AG10803 (cell line): ENCODE measurements at regions not wholly inside any gene's neighbourhood (a gene's known extent, or its start where the extent isn't known, plus 50 kb on each side); places are given as distances from the start of the nearest gene placed in this dataset.
"Not testable (repeated sequence)": the region's sequence is repeated elsewhere in the genome, so short reads cannot be mapped to it uniquely, and the experiment has no call there.

ENCODE experiments used
- DNase-seq: peaks from one replicate; pipeline ENCODE4 v3.0.0; 2010; ENCODE audit warnings: low read depth
- H3K4me3 ChIP-seq: 2 replicates; pipeline ENCODE4 v1.5.1; 2011; ENCODE audit warnings: mild to moderate bottlenecking, low read length, control low read depth
- TF ChIP-seq, protein P1 (sequence below): conservative IDR thresholded peaks from 2 replicates; pipeline ENCODE4 v1.5.1; 2011; ENCODE audit warnings: mild to moderate bottlenecking, low read length, control low read depth, inconsistent platforms

DNA sequence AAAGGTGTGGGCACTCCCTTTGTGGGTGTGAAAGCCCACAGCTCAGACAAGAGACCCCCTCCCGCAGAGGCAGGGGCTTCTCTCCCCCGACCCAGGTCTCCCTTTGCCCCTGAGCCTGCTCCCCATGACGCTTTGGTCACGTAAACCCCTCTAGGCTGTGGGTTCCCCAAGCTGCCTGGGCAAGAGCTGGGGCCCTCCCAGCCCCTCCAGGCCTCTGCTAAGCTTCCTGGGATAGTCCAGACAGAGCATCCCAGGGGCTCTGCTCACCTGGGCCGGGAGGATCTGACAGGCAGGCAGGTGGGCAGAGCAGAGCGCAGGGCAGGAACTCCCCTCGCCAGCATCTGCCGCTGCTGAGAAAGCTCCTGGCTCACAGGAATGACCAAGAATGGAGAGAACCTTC, 177.3 kb downstream of the BANP start:
- TF ChIP-seq, protein P1, sequence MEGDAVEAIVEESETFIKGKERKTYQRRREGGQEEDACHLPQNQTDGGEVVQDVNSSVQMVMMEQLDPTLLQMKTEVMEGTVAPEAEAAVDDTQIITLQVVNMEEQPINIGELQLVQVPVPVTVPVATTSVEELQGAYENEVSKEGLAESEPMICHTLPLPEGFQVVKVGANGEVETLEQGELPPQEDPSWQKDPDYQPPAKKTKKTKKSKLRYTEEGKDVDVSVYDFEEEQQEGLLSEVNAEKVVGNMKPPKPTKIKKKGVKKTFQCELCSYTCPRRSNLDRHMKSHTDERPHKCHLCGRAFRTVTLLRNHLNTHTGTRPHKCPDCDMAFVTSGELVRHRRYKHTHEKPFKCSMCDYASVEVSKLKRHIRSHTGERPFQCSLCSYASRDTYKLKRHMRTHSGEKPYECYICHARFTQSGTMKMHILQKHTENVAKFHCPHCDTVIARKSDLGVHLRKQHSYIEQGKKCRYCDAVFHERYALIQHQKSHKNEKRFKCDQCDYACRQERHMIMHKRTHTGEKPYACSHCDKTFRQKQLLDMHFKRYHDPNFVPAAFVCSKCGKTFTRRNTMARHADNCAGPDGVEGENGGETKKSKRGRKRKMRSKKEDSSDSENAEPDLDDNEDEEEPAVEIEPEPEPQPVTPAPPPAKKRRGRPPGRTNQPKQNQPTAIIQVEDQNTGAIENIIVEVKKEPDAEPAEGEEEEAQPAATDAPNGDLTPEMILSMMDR: no peak
- no peak overlapping the region for H3K4me3 ChIP-seq
- DNase-seq: no peak

DNA sequence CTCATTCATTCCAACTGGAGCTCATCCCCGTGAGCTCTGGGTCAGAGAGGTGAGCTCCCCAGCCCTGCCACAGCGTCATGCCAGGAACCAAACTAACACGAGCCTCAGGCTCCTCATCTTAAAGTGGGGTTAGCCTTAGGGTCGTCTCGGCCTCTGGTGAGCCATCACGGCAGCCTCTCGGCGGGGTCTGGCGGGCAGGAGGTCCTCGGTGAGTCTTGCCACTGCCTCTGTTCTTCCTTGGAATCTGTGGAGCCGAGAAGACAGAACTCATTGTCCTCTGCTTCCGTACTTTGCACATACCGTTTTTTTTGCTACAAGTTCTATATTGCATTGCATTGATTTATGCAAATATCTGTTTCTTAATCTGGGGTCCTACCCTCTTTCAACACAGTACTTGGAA, 177.9 kb downstream of the BANP start:
- H3K4me3 ChIP-seq, DNase-seq: not testable (repeated sequence)

DNA sequence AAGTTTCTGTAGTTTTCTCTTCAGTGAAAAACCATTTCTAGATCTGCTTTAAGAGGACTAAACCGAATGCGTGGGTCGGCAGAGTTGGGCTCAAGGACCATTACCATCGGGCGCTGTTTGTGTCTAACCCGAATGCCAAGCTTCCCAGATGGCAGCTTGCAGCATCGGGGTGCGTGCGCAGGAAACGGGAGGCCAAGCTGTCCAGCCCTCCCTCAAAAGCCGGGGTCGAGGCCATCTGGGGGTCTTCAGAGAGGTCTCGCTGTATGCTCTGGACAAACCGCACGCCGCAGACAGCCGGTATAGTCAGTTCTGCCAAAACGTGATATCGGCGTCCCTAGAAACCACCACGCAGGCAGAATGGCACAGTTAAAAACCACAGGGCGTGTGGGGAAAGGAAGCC, 178.8 kb downstream of the BANP start:
- H3K4me3 ChIP-seq: no peak overlapping the region
- no peak for DNase-seq
- TF ChIP-seq, protein P1: no peak

DNA sequence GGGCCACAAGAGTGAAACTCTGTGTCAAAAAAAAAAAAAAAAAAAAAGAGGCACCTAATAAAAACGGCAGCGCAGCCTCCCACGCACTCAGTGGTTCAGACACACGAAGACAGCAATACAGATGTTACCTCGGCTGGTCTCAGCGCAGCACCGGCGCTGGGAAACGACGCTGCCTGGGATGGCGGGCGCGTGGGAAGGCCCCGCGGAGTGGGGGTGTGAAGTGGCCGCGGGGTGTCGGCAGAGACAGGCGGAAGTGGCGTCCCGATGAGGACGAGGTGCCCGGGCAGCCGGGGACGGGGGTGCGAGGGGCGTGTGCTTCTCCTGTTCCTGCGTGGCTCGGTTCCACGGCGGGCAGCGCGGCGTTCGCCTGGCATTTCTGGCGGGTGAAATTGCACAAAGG, 179.4 kb downstream of the BANP start:
- TF ChIP-seq, protein P1: no peak
- no peak for DNase-seq

DNA sequence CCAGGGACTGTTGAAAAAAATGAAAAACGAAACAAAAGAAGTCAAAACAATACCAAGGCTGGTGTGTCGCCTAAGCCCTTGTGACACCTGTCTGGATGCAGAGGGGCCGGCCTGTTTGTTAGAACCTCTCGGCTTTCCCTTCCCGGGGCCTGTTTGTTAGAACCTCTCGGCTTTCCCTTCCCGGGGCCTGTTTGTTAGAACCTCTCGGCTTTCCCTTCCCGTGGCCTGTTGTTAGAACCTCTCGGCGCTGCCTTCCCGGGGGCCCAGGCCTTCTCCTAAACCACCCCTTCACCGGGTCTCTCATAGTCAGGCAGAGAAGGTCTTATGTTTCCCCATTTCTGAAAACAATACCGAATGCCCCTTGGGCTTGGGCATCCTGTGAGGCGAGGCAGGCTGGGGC, 180.0 kb downstream of the BANP start:
- no peak overlapping the region for H3K4me3 ChIP-seq
- DNase-seq: no peak
- TF ChIP-seq, protein P1: no peak

More for the DNA sequence above, 179.4 kb downstream of the BANP start:
- H3K4me3 ChIP-seq: no peak overlapping the region

DNA sequence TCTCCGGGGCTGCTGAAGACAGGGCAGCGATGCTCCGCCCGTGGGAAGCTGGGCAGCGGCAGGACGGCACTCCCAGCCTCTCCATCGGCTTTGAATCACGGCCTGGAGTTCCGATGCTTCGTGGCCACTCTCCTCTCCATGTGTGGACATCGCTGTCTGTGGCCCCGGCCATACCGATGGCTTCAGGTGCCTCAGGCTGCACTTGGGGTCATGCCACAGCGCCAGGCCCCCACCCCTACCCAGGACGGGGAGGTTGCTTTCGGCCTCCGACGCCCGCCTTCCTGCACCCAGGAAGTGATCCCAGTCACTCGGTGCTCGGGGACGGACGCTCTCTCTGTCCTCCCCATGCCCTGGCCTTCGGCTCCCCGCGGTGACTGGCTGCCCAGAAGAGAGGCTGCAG, 180.7 kb downstream of the BANP start:
- TF ChIP-seq, protein P1: no peak
- H3K4me3 ChIP-seq: no peak overlapping the region
- DNase-seq: no peak

DNA sequence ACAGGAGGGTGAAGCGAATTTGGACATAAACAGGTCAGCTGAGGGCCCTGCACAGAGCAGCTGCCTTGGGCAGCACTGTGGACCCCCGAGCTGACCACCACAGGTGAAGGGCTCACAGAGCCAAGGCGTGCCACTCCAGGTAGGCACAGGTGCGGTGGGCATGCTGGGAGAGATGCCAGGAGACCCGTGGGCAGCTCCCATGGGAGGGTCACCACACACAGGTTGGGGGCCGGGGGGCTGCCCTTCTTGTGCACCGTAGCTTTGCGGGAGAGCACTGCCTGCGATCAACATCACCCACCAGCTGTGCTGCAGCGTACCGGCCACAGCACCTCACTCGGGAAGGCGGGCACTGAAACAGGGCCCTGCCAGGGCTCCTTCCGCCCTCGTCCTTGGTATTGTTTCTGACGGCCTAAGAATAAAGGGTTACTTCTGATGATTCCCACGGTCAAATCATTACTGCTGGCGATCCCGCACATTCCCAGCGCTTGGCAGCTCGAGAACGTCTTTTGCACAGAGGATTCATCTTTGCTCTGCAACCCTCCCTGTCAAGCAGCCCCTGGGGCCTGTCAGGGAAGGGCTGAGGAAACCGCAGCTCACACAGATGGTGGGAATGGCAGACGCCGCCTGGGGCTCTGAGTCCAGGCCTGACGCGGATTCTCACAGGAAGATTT, 181.7 kb downstream of the BANP start:
- DNase-seq: no peak
- TF ChIP-seq, protein P1: no peak
- no peak overlapping the region for H3K4me3 ChIP-seq

DNA sequence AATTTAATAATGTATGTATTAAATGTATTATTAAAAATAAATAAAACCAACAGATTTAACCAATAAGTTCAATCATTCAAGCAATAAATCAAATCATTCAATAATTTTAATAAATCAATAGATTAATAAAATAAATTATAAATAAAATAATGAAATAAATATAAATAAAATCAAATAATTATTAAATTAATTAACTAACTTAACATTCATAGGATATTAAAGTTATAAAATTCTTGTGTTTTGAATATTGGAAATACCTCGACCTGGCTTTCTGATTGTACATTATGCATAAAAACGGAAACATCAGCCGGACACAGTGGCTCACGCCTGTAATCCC, 182.2 kb downstream of the BANP start:
- no peak for DNase-seq
- TF ChIP-seq, protein P1: no peak
- H3K4me3 ChIP-seq: no peak overlapping the region

DNA sequence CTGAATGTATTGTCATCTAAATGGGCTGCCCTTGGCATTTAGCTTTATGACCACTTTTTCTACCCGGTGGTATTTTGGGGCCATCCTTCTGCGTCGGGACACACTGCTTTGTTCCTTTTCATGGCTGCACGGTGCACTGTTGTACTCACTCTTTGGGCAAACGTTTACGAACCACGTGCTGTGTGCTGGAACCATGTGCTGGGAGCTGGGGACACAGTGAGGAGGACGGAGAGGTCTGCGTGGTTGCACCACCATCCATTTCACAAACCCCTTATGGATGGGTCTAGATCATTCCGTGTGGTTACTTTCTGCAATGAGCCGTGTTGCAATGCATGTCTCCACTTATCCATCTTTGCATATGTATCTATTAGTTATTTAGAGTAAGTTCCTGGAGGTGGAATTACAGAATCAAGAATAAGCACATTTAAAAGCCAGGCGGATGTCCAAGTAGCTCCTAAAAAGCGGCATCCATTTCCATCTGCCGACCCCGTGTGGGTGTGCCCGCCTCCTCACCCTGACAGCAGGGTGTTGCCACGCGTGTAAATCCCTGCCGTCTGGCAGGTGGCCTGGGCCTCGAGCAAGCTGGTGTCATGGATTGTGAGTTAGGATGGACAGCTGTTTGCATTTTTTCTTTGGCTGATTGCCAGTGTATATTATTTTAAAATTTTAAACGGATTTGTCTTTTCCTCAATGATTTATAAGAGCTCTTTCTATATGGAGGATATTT, 183.1 kb downstream of the BANP start:
- H3K4me3 ChIP-seq: not testable (repeated sequence)
- DNase-seq: peak; percentile 50

DNA sequence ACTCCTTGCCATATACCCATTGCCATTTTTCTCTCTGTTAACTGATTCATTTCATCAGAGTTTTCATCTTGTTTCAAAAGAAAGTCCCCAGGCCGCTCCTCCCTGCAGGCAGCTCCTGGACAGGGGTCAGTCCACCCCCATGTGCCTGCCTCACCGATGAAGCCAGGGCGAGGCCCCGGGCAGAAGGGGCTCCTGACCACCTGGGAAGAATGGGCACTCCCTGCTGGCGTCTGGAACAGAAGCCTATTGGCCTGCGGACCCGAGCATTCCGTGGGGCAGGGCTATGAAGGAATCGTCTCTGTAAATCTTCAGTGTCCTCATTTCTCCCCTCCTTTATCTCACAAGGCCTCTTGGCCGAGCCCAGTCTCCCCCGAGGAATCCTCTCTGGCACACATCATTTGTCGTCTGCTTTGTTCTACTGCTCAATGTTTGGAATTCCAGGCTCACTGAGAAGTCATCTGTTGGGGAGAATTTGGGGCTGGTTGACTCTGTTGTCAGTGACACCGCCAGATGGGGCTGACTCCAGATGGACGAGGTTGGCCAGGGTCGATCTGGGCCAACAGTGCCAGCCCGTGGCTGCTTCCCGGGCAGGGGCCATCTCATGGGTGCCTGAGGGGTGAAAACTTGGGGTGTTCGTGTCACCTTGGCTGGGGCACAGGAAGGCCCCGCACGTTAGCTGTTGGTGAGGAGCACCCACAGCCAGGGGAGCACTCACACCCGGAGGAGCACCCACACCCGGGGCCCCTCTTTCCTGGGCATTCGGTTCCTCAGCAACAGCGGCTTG, 183.9 kb downstream of the BANP start:
- DNase-seq: peak; percentile 50
- H3K4me3 ChIP-seq: not testable (repeated sequence)
